Loucy (cell line): ENCODE measurements at regions not wholly inside any gene's neighbourhood (a gene's known extent, or its start where the extent isn't known, plus 50 kb on each side); places are given as distances from the start of the nearest gene placed in this dataset.

Experiments used
- H2AFZ ChIP-seq: fragments of 200-600 bp; sonication (generic); 2 replicates; pipeline ENCODE4 v1.6.0; 2016; ENCODE audit warnings: antibody characterized with exemption, mild to moderate bottlenecking, low read length, moderate library complexity
- H3F3A ChIP-seq: fragments of 200-600 bp; 2 replicates; pipeline ENCODE4 v1.6.0; 2016; ENCODE audit warnings: antibody characterized with exemption, low read depth, mild to moderate bottlenecking
- H3K27me3 ChIP-seq: fragments of 200-600 bp; sonication (generic); 2 replicates; pipeline ENCODE4 v1.6.1; 2014; ENCODE audit warnings: low read length, mild to moderate bottlenecking; ENCODE audit not compliant: insufficient read depth, poor library complexity, severe bottlenecking
- H3K36me3 ChIP-seq: fragments of 200-600 bp; sonication (generic); 2 replicates; pipeline ENCODE4 v1.6.1; 2016; ENCODE audit warnings: low read length; ENCODE audit not compliant: insufficient read depth
- H3K4me1 ChIP-seq: fragments of 200-600 bp; sonication (generic); 2 replicates; pipeline ENCODE4 v1.5.1; 2014; ENCODE audit warnings: low read length, mild to moderate bottlenecking; ENCODE audit not compliant: insufficient read depth, poor library complexity, severe bottlenecking
- H3K4me2 ChIP-seq: fragments of 200-600 bp; sonication (generic); 2 replicates; pipeline ENCODE4 v1.6.0; 2014; ENCODE audit warnings: antibody characterized with exemption, low read length, low read depth, mild to moderate bottlenecking; ENCODE audit not compliant: poor library complexity, severe bottlenecking
- H3K4me3 ChIP-seq: fragments of 200-600 bp; sonication (generic); 2 replicates; pipeline ENCODE4 v1.5.1; 2014; ENCODE audit warnings: low read length, mild to moderate bottlenecking, mixed read lengths; ENCODE audit not compliant: poor library complexity, severe bottlenecking
- H3K79me2 ChIP-seq: fragments of 200-600 bp; sonication (generic); 2 replicates; pipeline ENCODE4 v1.6.1; 2014; ENCODE audit warnings: low read length; ENCODE audit not compliant: insufficient read depth
- H3K9ac ChIP-seq: fragments of 200-600 bp; sonication (generic); 2 replicates; pipeline ENCODE4 v1.6.0; 2014; ENCODE audit warnings: mild to moderate bottlenecking, low read depth, low read length, moderate library complexity; ENCODE audit not compliant: poor library complexity, severe bottlenecking
- H3K9me2 ChIP-seq: fragments of 200-600 bp; sonication (generic); replicated peaks from 2 replicates; pipeline ENCODE4 v1.6.1; 2016; ENCODE audit warnings: low read depth, low read length, mixed read lengths
- H3K9me3 ChIP-seq: fragments of 200-600 bp; sonication (generic); 2 replicates; pipeline ENCODE4 v1.6.1; 2014; ENCODE audit warnings: mild to moderate bottlenecking, antibody characterized with exemption, low read length, low read depth; ENCODE audit not compliant: insufficient read depth
- H4K20me1 ChIP-seq: fragments of 200-600 bp; sonication (generic); 2 replicates; pipeline ENCODE4 v1.6.0; 2014; ENCODE audit warnings: antibody characterized with exemption, low read length, mild to moderate bottlenecking; ENCODE audit not compliant: insufficient read depth, poor library complexity, severe bottlenecking
- CTCF ChIP-seq: fragments of 200-600 bp; sonication (generic); conservative IDR thresholded peaks from 2 replicates; pipeline ENCODE4 v1.5.1; 2014; ENCODE audit warnings: mild to moderate bottlenecking, antibody characterized with exemption, low read length
- EZH2phosphoT487 ChIP-seq: fragments of 200-600 bp; IDR thresholded peaks from 2 replicates; pipeline ENCODE4 v1.6.1; 2018; ENCODE audit warnings: antibody characterized with exemption, mild to moderate bottlenecking, moderate library complexity, borderline replicate concordance

GRCh38 chr14:27427796-27428195 lies 830.0 kb upstream of the NOVA1 start:
- Histone ChIP-seq H3F3A (no peaks in the 10 kb centered on the region), H4K20me1 (no peaks in the 10 kb centered on the region), H3K9me3 (no peaks in the 10 kb centered on the region), H3K4me1 (no peaks in the 10 kb centered on the region), H3K36me3 (no peaks in the 10 kb centered on the region), H3K4me3 (no peak overlapping the region), H3K79me2 (no peaks in the 10 kb centered on the region), H3K4me2 (no peak overlapping the region), H3K27me3 (no peaks in the 10 kb centered on the region), H3K9ac (no peak overlapping the region), H2AFZ (no peak overlapping the region), H3K9me2 (no peaks in the 10 kb centered on the region)
- TF ChIP-seq EZH2phosphoT487 (no peak), CTCF (no peak)

GRCh38 chr14:27435923-27436670 lies 838.3 kb upstream of the NOVA1 start:
- TF ChIP-seq EZH2phosphoT487 (no peak), CTCF (no peak)
- Histone ChIP-seq H3K4me2 (no peak overlapping the region), H3K9me2 (no peaks in the 10 kb centered on the region), H3K4me1 (no peaks in the 10 kb centered on the region), H3K36me3 (no peaks in the 10 kb centered on the region), H3K9ac (no peak overlapping the region), H2AFZ (no peak overlapping the region), H4K20me1 (no peaks in the 10 kb centered on the region), H3K4me3 (no peak overlapping the region), H3K9me3 (no peaks in the 10 kb centered on the region), H3K27me3 (no peaks in the 10 kb centered on the region), H3F3A (no peaks in the 10 kb centered on the region), H3K79me2 (no peaks in the 10 kb centered on the region)

DNA sequence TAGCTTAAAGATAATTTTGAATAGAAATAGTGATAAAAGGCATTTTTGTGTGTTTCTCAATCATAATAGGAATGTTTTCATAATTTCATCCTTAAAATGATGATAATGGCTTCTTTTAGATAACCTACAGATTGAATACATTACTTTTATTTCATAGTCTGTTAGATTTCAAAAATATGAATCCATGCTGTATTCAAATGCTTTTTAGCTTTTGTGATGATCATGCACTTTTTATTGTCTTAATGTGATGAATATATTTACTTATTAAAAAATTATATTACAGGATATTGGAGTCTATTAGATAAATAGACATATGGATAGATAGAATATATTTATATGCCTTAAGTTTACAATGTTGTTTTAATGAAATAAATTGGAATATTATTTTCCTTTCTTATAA lies 886.8 kb upstream of the NOVA1 start:
- Histone ChIP-seq H3K79me2 (no peaks in the 10 kb centered on the region), H2AFZ (no peak overlapping the region), H3K9me2 (no peaks in the 10 kb centered on the region), H3K4me1 (no peaks in the 10 kb centered on the region), H3K9me3 (no peaks in the 10 kb centered on the region), H3K9ac (no peak overlapping the region), H4K20me1 (no peaks in the 10 kb centered on the region), H3K4me3 (no peak overlapping the region), H3K27me3 (no peaks in the 10 kb centered on the region), H3F3A (no peaks in the 10 kb centered on the region), H3K36me3 (no peaks in the 10 kb centered on the region), H3K4me2 (no peak overlapping the region)
- no peak for TF ChIP-seq EZH2phosphoT487
- TF ChIP-seq CTCF, result no peak
